PFSK-1 (cell line): ENCODE measurements at regions not wholly inside any gene's neighbourhood (a gene's known extent, or its start where the extent isn't known, plus 50 kb on each side); places are given as distances from the start of the nearest gene placed in this dataset.

Experiments
- FOXP2 ChIP-seq: optimal IDR thresholded peaks from 2 replicates; pipeline ENCODE3; 2011; ENCODE audit warnings: borderline replicate concordance, control low read depth, inconsistent platforms; ENCODE audit not compliant: insufficient read depth; ENCODE audit errors: extremely low read length, extremely low read depth
- POLR2AphosphoS5 ChIP-seq: IDR thresholded peaks from 2 replicates; pipeline ENCODE4 v1.6.1; 2012; ENCODE audit warnings: low read depth, mild to moderate bottlenecking, control low read depth, low read length, moderate library complexity
- SIN3A ChIP-seq: IDR thresholded peaks from 2 replicates; pipeline ENCODE4 v1.6.1; 2012; ENCODE audit warnings: mild to moderate bottlenecking, low read length, moderate library complexity, borderline replicate concordance; ENCODE audit not compliant: insufficient read depth
- TAF1 ChIP-seq: IDR thresholded peaks from 2 replicates; pipeline ENCODE4 v1.6.1; 2012; ENCODE audit warnings: low read length, control low read depth, borderline replicate concordance; ENCODE audit not compliant: insufficient read depth
- TF ChIP-seq, protein P1 (sequence below), 2 experiments: IDR thresholded peaks; 2 replicates each; pipeline versions ENCODE4 v1.6.1 to v1.8.0; 2011 to 2012; ENCODE audit warnings: low read depth in 2 of 2, low read length in 2 of 2, control low read depth in 1 of 2, inconsistent platforms in 1 of 2, mild to moderate bottlenecking in 1 of 2, moderate library complexity in 1 of 2; ENCODE audit not compliant: insufficient read depth in 1 of 2

DNA sequence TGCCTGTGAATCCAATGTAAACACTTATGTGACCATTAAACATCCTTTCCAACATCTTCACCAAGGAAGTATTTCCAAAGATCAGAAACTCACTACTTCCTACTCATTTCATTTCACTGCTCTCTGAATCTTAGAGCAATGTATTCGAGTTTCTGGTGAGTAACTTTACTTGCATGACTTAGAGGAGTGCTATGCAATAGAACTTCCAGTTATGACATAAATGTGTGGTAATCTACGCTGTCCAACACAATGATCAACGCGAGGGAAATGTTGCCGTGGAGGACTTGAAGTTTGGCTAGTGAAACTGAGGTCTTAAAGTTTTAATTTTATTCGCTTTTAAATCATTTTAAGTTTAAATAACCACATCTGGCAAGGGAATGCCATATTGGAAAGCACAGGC is 1326.3 kb downstream of the XPNPEP1 start:
- no peak for TF ChIP-seq TAF1
- TF ChIP-seq, protein P1, sequence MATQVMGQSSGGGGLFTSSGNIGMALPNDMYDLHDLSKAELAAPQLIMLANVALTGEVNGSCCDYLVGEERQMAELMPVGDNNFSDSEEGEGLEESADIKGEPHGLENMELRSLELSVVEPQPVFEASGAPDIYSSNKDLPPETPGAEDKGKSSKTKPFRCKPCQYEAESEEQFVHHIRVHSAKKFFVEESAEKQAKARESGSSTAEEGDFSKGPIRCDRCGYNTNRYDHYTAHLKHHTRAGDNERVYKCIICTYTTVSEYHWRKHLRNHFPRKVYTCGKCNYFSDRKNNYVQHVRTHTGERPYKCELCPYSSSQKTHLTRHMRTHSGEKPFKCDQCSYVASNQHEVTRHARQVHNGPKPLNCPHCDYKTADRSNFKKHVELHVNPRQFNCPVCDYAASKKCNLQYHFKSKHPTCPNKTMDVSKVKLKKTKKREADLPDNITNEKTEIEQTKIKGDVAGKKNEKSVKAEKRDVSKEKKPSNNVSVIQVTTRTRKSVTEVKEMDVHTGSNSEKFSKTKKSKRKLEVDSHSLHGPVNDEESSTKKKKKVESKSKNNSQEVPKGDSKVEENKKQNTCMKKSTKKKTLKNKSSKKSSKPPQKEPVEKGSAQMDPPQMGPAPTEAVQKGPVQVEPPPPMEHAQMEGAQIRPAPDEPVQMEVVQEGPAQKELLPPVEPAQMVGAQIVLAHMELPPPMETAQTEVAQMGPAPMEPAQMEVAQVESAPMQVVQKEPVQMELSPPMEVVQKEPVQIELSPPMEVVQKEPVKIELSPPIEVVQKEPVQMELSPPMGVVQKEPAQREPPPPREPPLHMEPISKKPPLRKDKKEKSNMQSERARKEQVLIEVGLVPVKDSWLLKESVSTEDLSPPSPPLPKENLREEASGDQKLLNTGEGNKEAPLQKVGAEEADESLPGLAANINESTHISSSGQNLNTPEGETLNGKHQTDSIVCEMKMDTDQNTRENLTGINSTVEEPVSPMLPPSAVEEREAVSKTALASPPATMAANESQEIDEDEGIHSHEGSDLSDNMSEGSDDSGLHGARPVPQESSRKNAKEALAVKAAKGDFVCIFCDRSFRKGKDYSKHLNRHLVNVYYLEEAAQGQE (IDR thresholded peaks at IDR 0.05; ENCODE audit: insufficient read depth in 1 of 2, low read depth in 2 of 2, low read length in 2 of 2), result no peak
- no peak for TF ChIP-seq FOXP2
- no peak for TF ChIP-seq POLR2AphosphoS5
- no peak for TF ChIP-seq SIN3A

DNA sequence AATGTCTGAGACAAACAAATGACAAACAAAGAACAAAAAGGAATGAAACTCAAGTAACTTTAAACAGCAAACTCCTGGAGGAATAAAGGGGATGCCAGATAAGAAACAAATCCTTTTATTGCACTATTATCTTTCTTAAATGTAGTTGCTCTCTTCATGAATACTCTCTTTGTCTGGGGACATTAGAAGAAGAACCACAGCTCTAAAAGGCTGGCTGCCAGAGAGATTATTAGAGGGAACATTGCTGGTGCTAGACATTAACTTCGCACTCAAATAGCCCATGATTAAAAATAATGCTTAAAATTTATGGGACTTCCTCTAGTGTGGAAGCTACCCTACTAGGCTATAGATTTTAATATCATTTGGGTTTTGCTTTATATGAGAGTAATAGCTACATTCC is 1330.4 kb downstream of the XPNPEP1 start:
- TF ChIP-seq FOXP2, result no peak
- no peak for TF ChIP-seq POLR2AphosphoS5
- TF ChIP-seq SIN3A, result no peak
- TF ChIP-seq, protein P1 (IDR thresholded peaks at IDR 0.05; ENCODE audit: insufficient read depth in 1 of 2, low read depth in 2 of 2, low read length in 2 of 2), result no peak
- no peak for TF ChIP-seq TAF1

DNA sequence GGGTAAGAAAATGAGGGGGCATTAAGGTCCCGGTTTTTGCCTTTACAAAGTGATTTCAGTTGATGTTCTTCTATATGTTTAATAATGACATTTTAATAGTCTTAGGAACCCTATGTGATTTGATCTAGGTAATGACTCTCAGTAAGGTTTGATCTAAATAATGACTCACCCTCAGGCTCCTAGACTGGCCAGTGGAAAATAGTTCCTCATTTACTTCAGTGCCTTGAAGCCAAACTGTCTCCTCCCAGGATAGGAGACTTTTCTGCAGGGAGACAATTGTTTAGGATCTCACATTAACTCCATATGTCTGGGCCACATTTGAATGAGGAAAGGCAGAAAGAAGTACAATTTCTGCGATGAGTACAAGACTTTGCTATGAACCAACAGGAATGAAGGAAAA is 1331.9 kb downstream of the XPNPEP1 start:
- no peak for TF ChIP-seq FOXP2
- TF ChIP-seq POLR2AphosphoS5, result no peak
- TF ChIP-seq, protein P1 (IDR thresholded peaks at IDR 0.05; ENCODE audit: insufficient read depth in 1 of 2, low read depth in 2 of 2, low read length in 2 of 2), result no peak
- no peak for TF ChIP-seq TAF1

GRCh38 chr10:108586424-108586823 is 1336.9 kb downstream of the XPNPEP1 start:
- TF ChIP-seq SIN3A (no peak), TAF1 (no peak), FOXP2 (no peak), POLR2AphosphoS5 (no peak)
- TF ChIP-seq, protein P1 (IDR thresholded peaks at IDR 0.05; ENCODE audit: insufficient read depth in 1 of 2, low read depth in 2 of 2, low read length in 2 of 2), result no peak

DNA sequence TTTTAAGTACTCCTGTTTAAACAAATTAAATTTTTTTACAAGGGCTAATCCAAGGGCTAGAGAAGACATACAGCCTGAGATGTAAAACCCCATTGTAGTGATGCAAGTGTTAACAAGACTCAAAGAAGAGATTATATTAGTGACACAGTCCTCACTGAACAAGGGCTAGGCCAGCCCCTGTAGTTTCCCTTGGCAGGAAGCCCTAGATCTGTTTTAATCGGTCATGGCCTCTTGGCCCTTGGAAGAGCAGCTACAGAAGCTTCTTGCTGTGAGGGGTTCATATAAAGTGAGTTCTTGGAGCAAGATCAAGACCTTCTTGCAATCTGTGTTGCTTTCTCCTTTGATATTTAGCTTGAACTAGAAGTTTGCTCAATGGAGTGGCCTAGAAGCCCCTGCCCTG is 1339.4 kb downstream of the XPNPEP1 start:
- no peak for TF ChIP-seq POLR2AphosphoS5
- TF ChIP-seq, protein P1 (IDR thresholded peaks at IDR 0.05; ENCODE audit: insufficient read depth in 1 of 2, low read depth in 2 of 2, low read length in 2 of 2), result no peak
- TF ChIP-seq SIN3A, result no peak
- TF ChIP-seq FOXP2, result no peak
- no peak for TF ChIP-seq TAF1
